ENCODE measurements at regions not wholly inside any gene's neighbourhood (a gene's known extent, or its start where the extent isn't known, plus 50 kb on each side); places are given as distances from the start of the nearest gene placed in this dataset.

DNA sequence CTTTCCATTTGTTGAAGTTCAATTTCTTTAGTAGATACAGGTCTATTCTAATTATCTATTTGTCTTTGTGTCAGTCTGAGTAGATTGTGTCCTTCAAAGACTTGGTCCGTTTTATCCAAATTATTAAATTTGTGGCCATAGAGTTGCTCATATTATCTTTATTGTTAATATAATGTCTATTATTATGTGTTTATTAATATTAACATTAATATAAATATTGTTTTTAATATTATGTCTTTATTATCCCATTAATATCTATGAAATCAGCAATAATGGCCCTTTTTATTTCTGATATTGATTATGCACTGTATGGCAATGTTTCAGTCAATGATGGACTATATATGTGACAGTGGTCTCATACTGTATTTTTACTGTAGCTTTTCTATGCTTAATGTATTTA lies 2067.3 kb upstream of the AGA start:
- no peak for DNase-seq

DNA sequence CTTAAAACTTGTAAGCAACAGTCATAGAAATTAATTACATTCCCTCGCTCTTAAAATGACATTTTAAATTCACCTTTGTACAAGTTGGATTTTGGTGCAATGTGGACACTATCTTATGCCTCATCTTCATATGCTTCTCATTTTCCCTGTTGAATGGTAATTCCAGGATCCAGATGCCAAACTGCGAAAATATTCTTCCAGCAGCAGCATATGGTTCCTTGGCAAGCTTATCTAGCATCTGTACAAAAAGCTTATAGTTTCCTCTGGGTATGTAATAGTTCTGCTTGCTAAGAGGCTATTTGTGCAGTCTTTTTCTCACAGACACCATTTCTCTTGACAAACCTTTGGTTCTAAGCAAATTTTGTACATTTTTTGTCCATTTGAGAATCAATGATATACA lies 2079.7 kb upstream of the AGA start:
- DNase-seq = no peak

DNA sequence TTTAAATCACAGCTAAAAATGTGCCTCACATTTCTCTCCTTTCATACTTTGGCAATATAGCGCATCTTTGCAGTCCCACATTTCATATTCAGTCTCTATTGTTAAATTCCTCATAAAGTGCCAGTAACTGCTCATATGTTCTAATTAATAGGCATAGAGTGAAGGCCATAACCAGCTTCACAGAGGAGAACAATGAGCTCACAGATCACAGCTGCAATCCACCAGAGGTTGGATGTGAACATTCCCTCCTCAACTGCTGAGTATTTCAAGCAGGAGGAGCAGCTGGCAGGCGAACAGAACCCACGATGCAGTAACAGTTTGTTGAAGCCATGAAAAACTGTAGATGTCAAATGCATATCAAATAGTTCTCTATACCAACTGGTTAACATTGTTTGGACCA lies 2088.7 kb upstream of the AGA start:
- no peak for DNase-seq

DNA sequence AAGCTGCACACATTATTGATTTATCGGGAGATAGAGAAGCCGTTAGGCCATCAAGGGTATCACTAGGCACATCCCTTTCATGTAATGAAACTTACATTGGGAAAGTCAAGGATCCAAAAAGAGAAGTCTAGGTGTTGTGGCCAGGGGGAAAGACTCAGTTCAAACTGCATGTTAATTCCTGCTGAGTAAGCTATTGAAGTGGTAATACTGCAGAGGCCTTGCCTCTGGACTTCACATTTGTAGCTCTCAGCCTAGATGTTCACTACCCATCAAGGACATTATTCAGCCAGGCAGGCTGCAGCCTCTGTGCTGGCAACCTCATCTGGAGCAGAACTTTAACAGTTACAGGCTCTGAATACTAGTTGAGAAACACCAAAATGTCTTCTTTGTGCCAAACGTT lies 2094.5 kb upstream of the AGA start:
- no peak for DNase-seq

DNA sequence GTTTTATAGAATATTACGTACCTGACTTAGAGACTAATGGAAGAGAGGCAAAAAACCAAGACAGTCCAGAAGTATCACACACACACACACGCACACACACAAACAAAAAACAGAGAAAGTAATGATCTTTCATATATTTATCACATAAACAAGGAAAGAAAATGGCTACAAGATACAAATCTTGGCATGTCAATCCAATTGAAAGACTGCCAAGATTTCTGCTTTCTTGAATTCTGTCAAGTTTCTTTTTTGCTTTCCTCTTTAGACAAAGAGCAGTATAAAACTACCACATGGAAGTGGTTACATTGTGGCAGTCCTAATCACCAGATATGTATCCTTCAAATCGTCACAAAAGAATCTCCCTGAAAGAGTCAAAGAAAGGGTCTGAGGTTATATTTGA lies 2097.4 kb upstream of the AGA start:
- no peak for DNase-seq

DNA sequence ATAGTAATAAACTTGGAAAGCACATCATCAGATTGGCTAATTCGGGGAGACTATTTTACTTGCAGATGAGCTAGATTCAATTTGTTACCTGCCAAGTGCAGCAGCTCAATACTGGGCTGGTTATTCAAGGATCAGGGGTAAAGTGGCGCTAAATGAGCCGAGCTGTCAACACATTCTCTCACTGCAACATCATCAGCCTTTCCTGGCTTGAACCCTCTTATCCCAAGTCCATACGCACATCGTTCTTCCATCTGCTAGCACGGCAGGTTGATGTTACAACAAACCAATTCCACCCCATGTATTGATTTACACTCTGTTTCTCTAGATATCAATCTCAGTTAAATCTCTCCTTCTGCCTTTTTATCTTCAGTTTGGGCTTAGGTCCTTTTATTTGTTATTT lies 2101.5 kb upstream of the AGA start:
- DNase-seq = no peak

DNA sequence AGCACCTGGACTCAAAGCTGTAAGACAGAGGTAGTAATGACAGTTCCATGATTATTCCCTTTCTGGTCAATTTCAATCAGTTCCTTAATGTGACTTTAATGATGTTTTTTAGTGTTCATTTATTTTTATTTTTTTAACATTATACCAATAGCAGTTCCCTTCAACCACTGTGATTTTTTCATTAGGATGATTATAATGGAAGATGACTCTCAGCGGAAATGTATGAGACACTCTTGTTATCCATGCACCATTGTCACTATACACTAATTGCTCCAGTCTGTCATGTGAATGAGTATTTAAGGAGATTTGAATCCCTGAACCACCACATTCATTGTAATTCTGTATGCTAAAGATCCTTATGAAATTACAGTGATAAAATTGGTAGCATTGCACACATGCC lies 2102.3 kb upstream of the AGA start:
- DNase-seq = no peak

DNA sequence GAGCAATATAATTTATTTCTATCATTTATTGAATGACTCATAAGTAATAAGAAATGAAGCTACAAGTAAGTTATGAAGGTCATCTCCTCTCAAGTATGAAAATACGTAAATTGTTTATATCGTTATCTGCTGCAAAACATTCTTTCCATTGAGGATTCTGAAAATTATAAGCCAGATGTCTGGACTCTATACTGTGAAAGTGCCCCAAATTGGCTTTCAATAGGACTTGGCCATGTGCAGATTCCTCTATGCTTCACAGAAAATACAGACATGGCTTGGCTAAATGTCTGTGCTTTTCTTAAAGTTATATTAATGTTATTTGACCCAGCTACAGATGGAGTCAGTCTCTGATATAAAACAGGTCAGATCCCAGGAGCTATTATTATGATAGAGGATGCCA lies 2109.9 kb upstream of the AGA start:
- no peak for DNase-seq

DNA sequence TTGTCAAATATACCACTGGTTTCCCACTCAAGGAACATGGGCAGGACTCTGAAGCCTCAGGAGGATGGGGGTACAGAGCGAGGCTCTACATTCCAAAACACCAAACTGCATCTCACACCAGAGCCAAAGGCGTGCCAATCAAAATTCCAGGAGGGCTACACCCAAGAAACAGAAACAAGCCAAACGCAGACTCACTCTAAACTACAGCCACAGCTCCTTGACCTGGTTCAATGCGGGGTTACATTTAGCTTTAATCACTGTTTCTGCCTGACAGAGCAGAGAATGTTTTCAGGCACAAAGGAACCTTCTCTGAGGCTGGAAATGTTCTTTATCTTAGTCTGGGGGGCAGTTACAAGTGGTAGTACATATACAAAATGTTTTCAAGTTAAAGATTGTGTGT lies 2121.5 kb upstream of the AGA start:
- DNase-seq = no peak

DNA sequence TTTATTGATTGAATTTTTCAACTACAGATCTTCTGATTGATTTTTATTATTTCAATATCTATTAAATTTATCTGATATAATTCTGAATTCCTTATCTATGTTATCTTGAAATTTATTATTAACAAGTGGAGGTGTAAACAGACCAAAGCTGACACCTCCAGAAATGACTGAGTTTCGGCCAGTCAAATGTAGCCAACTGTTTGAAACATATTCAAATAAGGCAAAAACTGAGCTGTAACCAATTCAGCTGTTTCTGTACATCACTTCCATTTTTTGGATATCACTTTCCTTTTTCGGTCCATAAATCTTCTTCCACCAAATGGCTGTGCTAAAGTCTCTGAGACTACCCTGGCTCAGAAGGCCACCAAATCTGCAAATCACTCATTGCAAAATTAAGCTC lies 2127.3 kb upstream of the AGA start:
- no peak for DNase-seq

DNA sequence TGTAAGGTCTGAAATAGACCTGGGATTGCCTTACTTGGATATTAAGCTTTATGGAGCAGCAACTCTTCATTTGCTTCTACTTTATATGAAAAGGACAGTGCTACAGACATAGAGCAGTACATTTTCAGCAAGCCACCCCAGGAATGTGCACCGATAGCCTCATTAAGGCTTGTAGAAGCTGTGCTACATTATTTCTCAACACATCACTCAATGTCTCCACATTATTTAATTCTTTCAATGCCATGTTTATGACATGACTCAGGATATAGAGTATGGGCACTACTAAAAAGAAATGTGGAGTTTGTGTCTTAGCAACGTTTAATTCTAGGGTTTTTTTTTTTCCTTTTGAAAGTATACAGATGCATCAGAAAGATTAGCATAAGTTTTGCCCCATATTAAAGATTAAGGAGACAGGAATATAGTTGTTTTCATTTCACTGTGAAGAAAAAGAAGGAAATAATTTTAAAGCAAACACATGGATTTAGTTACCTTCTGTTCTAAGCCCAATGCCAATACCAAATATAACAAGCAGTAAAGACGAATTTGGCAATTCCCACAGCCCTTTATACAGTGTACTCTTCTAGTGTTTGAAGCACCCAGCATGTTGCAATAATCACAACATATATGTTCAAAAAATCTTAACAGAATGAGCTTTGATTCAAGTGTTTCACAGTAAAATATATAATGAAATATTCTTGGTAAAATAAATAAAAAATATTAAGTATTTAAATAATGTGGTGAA lies 2140.1 kb upstream of the AGA start:
- DNase-seq = no peak

DNA sequence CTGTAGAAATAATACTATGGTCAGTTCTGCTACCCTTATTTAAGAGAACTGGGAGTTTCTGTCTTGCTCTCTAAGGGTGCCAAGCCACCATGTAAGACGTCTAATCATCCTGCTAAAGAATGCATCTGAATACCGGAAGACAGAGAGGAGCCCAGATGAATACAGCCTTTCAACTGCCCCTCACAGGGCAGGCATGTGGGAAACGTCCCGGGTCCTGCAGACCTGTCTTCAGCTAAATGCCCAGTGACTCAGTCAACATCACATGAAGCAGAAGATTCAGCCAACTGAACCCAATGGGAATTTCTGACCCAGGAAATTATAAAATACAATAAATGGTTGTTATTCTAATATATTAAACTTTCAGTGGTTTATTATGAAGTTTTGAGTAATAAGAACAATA lies 2141.0 kb upstream of the AGA start:
- DNase-seq = no peak

DNA sequence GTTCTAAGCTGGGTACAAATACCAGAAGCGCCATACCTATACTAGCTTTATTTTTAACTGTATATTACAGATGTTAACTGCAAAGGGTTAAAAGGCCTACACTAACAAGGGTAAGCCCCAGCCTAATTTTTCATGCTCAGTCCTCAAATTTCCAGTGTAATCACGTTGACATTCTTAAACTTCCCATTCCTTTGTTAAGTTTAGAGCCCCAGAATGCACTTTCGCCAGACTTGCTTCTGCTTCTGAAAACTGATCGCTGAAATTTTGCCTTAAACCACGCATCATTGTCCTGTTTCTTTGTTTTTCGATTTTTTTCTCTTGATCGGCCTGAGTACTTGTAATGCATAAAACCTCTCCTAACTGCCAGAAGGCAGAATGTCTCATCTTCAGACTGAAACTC lies 2141.9 kb upstream of the AGA start:
- DNase-seq = no peak

DNA sequence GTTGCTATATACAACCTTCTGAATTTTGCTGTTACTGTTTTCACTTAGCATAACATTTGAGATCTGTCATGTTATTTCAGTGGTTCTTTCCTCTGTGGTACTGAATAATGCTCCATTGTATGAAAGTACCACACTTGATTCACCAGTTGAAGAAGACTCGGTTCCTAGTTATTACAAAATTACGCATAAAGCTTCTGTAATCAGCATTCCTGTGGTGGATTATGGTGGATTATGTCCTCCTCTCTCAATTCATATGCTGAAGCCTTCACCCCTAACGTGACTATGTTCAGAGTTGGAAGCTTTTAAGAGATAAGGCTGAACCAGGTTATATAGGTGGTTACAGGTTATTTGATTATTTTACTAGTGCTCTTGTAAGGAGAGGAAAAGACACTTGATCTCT lies 2143.5 kb upstream of the AGA start:
- DNase-seq = no peak

DNA sequence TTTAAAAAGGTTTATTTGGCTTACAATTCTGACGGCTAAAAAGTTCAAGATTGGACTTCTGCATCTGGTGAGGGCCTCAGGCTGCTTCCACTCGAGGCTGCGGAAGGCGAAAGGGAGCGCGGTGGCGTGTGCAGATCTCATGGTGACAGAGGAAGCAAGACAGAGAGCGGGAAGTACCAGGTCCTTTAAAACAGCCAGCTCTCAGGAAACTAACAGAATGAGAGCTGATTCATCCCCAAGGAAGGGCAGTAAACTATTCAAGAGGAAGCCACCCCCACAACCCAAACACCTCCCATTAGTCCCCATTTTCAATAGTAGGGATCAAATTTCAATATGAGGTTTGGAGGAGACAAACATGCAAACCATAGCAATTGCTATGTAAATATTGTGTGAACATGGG lies 2144.2 kb upstream of the AGA start:
- no peak for DNase-seq

DNA sequence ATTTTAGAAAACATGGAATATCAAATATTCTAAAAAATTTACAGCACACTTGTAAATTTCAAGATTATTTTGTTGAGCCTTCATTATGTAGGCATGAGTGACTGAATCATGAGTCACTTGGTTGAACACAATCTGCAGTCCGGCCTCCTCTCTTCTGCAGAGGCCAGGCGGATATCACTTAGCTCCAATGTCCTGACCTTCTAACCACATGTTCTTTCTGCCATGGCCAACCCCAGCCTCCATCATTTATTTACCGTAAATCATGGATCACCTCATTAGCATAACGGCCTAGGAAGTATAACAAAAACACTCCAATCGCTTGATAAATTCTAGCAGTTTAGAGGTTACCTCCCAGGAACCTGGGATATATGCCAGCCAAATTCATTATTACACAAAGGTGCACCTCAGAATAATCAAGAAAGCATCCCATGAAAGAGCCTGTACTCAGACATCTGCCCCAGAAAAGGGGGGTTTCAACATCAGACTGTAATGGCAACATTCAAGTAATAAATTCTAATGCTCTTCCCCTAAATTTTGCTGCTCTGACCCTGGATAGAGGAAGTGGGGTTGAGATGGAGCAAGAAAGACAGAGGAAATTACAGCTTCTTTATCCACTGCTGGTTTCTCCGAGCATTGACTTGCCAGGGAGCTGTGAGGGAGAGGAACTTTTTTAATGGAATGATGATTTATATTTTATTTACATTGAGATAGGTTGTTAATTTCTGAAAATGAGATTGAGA lies 2153.6 kb upstream of the AGA start:
- no peak for DNase-seq

DNA sequence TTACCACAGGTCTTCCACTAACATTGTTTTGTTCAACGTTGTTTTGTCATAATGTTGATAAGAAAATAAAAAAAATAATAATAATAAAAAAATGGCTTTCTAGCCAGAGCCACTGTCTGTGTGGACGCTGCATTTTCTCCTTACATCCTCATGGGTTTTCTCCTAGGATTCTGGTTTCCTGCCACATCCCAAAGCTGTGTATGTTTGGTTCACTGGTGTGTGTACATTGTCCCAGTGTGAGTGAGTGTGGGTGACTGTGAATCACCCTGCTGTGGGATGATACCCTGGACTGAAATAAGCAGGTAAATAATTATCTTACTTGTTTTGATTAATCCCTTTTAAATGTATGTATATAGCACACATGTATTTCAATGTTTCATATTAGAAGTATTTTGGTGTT lies 2154.4 kb upstream of the AGA start:
- DNase-seq = no peak

DNA sequence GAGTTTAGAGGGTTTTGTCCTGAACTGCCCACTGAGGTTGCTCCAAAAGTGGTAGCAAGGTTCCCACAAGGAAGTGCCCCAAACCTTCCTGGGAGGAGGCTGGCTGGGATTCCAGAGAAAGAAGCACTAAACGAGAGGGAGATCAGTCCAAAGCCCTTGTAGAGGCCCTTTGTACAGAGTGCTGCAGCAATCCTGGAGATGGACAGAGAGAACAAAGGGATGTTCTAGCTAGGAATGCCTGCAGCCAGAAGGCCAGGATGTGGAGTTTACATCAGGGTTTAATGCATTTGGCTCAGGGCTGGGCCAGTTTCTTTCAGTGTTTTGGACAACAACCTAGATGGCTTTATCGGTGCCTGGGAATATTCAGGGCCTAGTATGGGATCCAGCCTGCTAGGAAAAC lies 2155.1 kb upstream of the AGA start:
- no peak for DNase-seq

DNA sequence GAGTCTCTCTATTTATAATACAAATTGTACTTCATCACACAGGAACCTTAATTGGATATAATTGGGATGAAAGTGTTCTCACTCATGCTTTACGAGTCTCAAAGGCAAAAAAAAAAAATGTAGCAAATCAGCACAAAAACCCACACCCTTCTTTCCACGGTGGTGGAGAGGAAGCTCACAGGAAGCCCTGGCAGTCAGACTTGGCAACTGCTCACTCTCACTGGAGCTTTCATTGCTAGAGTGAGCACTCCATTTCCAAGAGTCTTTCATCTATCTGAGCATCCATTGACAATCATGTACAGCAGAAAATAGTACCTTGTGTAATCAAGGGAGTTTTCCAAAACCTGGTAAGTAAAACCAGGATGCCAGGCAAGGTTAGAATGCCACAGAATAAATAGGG lies 2159.4 kb upstream of the AGA start:
- DNase-seq = no peak

DNA sequence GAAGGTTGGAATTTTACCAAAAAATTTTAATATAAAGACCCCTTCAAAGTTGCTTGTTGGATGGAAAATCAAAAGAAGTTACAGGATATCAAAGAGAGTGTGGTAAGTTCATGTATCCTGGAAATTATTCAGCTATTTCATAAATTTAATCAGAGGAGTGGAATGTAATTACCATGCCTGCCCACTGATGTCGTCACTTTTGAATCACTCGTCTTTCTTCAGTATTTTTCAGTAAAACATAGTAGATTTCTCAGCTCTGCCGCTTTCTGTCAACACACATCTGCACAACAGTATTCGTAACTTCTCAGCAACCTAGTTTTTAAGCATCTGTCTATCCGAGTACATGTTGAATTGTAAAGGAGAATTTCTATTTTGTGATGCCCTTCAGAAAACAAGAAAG lies 2163.0 kb upstream of the AGA start:
- no peak for DNase-seq

DNA sequence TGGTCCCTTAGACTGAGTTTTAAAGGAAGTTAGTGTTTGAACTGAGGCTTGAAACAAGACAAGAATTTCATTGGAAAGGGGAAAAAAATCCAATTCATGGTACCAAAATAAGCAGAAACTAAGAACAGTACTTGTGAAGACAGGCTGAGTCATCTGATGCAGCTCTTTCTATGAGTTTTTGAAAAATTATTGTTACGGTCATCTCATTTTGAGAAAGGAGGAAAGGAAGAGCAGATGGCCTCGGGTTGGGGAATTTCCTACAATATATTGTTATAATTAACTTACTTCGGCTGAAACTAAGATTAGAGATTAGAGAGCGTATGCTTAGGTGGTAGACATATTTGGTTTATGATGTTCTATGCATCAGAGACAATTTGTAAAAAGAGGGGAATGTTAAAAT lies 2164.8 kb upstream of the AGA start:
- no peak for DNase-seq

DNA sequence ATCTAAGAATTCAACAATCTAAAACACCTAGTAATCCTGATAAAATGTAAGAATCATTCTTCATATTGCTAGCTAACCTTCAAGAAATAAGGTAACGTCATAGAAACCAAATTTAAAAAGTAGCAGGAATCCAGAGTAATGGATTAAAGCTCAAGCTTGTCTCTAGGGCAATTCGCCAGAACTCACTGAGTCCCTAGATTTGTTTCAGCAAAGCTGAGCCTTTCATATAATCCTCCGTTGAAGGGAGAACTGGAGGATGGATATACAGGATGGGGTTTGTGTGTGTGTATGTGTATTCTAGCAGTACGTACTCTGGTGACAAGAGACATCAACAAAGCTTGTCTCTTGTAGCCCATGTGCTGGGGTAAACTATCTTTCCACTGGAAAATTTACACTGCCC lies 2173.5 kb upstream of the AGA start:
- DNase-seq = no peak

DNA sequence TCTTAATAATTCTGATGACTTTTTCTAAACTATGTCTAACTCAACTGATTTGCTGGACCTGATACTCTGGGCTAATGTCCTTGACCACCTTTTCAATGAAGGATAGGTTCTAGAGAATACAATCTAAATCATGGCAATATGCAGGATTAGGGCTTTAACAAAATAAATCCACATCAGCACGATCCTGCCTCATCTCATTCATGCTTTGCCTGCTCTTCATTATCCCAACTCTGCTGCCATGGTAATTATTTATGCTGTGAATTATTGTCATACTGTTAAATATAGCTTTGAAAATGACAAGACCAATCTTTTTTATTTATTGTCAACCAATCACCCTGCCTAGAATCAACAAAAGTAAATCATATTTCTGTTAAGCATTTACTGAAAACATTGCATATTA lies 2176.7 kb upstream of the AGA start:
- no peak for DNase-seq

DNA sequence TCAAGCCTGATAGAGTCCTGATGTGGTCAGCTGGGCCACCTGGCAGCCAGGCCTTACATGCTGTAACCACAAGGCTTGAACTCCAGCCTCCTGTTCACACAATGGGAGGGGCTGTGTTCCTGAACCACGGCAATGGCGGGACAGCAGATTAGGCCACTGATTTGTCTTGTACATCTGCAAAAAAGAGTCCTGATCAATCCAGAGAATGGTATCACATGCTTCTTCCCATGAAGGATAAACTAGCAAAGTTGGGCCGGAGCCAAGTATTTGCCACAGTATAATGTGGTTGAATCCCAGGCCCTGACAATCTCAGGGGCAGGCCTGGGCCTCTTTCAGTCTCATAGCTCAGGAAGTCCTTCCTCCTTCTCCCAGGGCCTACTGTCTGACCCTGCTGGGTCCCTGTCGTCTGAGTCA lies 2182.5 kb upstream of the AGA start:
- no peak for DNase-seq

DNA sequence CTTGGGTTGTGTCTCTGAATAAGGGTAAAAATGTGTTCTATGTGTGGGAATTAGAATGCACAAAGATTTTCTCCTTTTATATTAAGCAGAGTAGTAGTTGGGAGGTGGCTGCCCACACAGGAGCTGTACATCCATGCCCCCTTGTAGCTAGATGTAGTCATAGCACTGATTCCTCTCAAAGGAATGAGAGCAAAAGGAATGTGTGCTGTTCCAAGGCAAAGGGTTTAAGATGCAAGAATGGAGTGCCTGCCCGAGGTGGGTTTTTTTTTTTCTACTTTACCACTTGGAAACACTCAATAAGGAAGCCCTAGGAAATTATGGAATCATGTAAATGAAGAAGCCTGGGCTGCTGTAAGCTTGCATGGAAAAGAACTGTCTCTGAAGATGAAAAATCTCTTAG lies 2183.2 kb upstream of the AGA start:
- DNase-seq = no peak

Data from NCI-H226 (cell line).